ENCODE measurements at regions not wholly inside any gene's neighbourhood (a gene's known extent, or its start where the extent isn't known, plus 50 kb on each side); places are given as distances from the start of the nearest gene placed in this dataset.

- no peak overlapping the region for H3K27ac Mint-ChIP-seq
- TF ChIP-seq CTCF (IDR thresholded peaks at IDR 0.05; ENCODE audit: unreplicated experiment in 3 of 3), result no peak
- no peak overlapping the region for H3K4me3 Mint-ChIP-seq
Measured at GRCh38 chr14:75375983-75376382, 51.8 kb upstream of the JDP2 start.

More at GRCh38 chr14:75375983-75376382, 51.8 kb upstream of the JDP2 start:
- no peaks in the 10 kb centered on the region for H3K27me3 Mint-ChIP-seq (ENCODE audit: low read depth)
- H3K9me3 Mint-ChIP-seq, result no peaks in the 10 kb centered on the region
- H3K4me1 Mint-ChIP-seq, result peaks cover 26% of the 10 kb centered on the region
- no peaks in the 10 kb centered on the region for H3K36me3 Mint-ChIP-seq (ENCODE audit: low read depth)

Measured in nephron (organoid).